GM20431 (cell line): ENCODE measurements at regions not wholly inside any gene's neighbourhood (a gene's known extent, or its start where the extent isn't known, plus 50 kb on each side); places are given as distances from the start of the nearest gene placed in this dataset.
"Not testable (repeated sequence)": the region's sequence is repeated elsewhere in the genome, so short reads cannot be mapped to it uniquely, and the experiment has no call there.

Experiments
- in situ Hi-C: fragments of 300-500 bp; cut with MseI, MboI; formaldehyde crosslinking; loops from one replicate; pipeline ENCODE4 v1.15.0; 2020; ENCODE audit warnings: low sequenced_read_pairs; ENCODE audit not compliant: unreplicated experiment

DNA sequence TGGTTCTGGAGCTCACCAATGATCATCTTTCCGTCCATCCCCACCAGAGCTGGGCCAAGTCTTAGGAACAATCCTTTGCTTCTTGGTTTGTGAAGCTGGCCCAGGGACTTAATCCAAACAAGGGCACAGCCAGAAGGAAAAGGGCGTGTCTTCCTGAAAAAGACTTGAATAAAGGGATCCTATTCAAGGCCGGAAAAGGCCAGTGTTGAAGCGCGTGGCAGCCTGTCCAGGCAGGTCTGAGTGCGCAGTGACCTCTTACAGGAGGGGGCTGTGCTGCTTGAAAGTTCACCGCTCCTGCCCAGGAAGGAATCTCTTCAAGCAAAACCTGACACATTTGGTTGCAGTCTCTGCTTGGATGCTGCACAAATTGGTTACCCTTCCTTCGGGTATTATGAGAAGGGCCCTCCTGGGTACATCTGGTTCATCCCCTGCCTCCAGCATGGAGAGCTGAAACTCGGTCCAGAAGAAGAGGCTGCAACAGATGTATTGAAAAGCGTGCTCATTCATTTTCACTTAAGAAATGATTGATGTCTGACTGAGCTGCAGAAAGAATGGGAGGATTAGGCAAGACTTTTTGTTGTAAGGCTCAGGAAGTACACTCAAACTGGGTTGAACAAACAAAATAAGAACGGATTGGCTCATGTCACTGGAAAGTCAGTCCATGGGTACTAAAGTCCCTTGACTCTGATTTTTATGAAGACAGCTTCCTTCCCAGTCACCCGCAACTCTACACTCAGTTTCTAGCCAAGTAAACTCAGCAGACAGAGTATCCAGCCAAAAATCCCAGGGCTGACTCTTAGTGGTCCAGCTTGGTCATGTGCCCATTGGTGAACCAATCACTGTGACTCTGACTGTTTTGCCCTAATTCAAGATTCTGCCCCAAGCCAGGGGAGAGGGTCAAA, 136.3 kb downstream of the TFAP2C start:
- in situ Hi-C loops: no loop called here

DNA sequence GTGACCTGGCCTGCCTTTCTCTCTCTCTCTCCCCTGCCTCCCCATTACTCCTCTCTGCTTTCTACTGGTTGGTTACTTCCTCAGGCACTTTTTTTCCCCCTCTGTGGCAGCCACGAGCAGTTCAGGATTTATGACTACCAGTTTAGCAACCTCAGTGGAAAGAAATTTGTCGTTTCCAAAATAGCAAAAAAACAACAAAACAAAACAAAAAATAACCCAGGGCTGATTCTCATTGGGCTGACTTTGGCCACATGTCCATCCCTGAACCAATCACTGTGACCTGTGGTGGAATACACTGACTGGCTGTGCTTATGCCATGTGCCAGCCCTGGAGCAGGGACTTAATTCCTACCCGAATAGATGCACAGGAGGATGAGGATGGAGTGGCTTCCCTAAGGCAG, 137.4 kb downstream of the TFAP2C start:
- in situ Hi-C loops: no loop called here

DNA sequence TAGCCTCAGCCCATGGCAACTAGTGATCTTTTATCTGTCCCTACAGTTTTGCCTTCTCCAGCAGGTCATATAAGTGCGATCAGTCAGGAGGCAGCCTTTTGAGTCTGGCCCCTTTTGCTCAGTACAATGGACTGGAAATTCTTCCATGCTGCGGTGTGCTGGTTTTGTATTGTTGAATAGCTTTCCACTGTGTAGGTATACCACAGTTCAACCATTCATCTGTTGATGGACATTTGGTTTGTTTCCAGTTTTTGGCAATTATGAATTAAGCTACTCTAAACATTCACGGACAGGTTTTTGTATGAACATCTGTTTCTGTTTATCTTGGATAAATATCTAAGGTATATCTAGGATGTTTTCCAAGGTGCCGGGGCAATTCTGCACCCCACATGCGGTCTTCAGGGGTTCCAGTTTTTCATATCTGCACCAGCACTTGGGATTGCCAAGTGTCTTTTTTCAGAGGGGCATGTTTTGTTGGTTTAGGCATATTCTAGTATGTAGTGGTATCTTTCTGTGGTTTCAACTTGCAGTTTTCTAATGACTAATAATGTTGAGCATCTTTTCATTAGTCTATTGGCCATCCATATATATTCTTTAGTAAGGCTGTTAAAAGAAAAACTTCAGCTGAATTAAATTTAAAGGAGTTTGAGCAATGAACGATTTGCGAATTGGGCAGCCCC, 141.0 kb downstream of the TFAP2C start:
- in situ Hi-C loops: no loop called here

DNA sequence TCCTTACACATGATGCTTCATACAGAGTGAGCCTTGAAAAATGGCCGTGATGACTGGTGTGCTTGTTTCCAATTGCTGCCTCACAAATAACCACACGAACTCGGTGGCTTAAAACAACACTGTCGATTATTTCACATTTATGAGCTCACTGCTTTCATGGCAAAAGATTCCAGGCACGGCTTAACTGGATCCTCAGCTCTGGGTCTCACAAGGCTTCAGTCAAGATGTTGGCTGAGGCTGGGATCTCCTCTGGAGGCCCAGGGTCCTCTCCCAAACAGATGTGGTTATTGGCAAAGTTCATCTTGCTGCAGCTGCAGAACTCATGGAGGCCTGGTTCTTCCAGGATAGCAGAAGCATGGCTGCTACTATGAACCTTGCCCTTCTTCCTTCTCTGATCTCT, 144.6 kb downstream of the TFAP2C start:
- in situ Hi-C loops: no loop called here

DNA sequence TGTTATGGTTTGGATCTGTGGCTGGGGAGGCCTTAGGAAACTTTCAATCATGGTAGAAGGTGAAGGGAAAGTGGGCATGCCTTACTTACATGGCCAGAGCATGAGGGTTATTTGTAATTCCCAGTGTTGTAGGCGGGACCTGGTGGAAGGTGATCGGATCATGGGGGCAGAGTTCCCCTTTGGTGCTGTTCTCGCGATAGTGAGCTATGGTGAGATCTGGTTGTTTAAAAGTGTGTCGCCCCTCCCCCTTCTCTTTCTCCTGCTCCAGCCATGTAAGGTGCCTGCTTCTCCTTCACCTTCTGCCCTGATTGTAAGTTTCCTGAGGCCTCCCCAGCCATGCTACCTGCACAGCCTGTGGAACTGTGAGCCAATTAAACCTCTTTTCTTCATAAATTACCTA, 145.8 kb downstream of the TFAP2C start:
- in situ Hi-C loops: no loop called here

DNA sequence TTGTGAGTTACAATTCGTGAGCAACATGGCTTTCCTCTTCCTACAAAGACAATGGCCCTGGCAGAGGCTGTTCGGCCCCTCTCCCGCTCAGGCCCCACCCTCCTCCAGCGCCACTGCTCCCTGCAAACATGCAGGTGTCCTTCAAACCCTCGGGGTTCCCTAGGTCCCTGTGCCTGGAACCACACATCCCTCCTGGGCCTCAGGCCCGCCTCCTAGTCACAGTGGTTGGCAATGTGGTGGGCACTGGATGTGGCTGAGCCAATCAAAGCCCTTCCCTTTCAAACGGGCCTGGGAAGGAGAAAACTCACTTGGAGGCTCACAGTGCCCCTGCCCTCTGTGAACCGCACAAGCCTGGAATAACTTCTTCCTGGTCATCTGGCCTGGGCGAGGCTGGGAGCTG, 147.2 kb downstream of the TFAP2C start:
- in situ Hi-C loops: no loop called here

DNA sequence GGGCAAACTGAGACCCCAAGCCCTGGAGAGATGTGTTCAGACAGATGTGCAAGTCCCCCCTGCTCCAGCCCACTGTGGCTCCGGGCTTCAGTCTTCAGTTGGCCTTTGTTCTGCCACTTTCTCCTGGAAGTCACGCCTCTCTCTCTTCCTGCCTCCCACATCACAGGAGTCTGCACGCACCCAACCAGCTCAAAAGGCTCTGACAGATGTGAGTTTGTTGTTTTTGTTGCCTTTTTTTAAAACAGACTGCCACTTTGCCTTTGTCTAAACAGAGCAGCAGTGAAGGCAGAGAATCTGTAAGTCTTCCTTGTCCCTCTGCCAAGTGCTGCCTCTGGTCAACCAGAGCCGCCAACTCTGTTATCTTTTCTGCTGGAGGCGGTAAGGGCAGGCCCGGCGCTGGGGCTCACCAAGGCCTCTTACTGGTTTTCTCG, 149.7 kb downstream of the TFAP2C start:
- in situ Hi-C loops: no loop called here

DNA sequence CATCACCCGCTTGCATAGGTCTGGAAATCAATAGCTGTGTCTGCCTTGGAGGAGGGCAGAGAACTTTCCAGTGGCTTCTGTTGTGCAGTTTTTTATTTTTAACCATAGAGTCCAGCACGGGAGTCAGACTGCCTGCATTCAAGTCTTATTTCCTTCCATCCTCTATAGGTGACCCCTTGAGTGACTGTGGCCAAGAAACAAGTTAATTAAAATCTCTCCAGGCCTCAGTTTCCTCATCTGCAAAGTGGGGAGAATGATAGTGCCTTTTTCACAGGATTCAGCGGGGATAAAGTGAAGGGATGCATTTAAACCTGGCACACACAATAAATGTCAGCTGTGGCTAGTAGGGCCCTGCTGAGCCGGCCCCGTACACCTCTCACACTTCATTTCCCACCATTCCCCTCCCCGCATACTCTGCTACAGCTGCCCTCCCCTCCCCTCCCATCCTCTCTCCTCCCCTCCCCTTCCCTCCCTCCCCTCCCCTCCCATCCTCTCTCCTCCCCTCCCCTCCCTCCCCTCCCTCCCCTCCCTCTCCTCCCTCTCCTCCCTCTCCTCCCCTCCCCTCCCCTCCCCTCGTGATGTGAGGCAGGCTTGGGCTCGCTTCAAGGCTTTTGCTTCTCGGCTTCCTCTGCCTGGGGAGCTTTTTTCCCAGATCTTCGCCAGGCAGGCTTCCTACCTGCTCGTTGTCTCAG, 150.5 kb downstream of the TFAP2C start:
- in situ Hi-C loops: no loop called here

DNA sequence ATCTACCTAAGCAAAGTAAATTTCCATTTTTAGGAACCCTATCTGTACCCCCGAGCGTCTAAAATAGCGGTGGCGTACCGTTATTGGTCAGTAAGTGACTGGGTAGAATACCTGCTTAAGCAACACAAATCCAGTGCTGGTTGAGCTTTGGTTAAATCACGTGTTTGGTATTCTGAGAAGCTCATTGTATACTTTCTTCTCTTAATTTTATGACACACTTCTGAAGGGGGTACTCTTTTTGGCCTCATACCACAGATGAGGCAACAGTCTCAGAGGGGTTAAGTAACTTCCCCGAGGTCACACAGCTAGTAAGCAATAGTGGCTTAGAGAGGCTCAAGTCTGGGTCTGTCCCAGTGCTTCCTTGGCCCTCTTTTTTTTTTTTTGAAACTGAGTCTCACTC, 151.2 kb downstream of the TFAP2C start:
- in situ Hi-C loops: no loop called here

DNA sequence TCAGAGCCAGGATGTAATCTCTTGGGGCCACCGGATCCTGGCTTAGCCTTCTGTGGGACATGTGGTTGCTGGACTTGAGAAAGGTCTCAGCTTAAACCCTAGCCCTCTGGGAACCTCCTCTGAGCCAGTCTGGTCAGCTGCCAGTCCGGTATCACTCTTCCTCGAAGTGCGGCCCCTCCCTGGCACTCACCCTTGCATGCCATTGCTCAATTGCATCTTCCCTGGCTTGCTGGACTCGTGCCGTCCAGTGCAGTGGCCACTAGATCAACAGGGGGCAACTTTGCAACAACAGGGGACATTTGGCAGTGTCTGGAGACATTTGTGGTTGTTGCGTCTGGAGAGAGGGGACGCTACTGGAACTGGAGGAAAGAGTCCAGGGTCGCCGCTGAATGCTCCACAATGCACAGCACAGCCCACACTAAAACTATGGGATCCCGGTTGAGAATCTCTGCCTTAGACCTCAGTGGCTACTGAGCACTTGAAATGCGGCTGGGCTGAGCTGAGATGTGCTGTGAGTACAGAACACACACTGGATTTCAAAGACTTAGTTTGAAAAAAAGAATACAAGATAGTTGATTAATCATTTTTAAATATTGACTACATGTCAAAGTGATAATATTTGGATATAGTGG, 152.1 kb downstream of the TFAP2C start:
- in situ Hi-C loops: no loop called here

DNA sequence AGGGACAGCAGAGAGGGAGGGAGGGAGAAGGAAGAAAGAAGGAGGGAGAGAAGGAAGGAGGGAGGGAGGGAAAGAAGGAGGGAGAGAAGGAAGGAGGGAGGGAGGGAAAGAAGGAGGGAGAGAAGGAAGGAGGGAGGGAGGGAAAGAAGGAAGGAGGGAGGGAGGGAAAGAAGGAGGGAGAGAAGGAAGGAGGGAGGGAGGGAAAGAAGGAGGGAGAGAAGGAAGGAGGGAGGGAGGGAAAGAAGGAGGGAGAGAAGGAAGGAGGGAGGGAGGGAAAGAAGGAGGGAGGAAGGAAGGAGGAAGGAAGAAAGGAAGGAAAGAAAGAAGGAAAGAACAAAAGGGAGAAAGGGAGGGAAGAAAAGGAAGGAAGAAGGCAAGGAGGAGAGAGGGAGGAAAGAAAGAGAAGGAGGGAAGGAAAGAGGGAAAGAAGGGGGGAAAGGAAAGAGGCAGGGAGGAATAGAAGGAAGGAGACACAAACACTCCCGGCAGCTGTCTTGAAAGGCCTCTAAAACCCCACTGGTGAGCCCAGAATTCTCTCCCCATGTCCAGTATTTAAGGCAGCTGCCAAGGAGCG, 153.0 kb downstream of the TFAP2C start:
- in situ Hi-C loops: not testable (repeated sequence)

DNA sequence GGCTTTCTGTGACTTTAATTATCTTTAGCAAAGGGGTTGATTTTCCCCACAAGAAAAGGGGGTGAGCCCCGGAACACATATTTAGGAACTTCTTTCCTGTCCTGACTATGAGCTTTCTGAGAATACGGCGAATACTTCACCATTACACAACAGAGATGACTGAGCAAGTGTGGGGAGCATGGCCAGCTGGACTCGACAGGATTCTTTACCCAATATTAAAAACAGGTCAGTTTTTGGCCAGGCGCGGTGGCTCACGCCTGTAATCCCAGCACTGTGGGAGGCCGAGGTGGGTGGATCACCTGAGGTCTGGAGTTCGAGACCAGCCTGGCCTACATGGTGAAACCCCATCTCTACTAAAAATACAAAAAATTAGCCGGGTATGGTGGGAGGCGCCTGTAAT, 153.7 kb downstream of the TFAP2C start:
- in situ Hi-C loops: not testable (repeated sequence)

DNA sequence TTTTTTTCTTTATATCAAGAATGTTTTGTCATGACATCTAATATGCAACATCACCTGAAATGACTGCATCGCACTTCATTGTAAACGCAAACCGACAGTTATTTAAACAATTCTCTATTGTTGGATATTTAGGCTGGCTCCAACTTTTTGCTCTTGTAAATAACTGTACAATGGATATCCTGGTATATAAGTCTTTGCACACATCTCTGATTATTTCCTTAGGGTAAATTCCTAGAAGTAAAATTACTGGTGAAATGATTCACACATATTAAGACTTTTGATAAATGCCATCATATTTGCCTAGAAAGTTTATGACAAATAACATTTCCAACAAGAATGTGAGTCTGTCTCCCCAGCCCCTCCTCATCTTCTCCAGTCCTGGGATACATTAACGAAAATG, 154.7 kb downstream of the TFAP2C start:
- in situ Hi-C loops: no loop called here

DNA sequence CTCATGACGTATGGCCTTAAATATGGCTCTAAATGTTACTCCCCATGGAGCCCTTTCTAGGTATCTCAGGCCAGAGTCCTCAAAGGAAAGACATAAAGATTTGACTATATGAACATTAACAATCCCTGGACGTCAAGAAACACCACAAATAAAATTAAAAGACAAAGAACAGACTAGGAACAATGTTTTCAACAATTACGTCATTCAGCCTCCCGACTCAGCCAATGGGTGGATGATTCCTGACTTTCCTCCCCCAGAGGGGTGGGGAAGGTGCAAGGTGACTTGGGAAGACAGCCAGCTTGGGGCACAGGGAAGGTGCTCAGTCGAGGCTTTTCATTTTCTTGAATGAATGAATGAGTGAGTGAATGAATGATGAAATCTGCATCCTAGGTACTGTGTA, 157.4 kb downstream of the TFAP2C start:
- in situ Hi-C loops: no loop called here

DNA sequence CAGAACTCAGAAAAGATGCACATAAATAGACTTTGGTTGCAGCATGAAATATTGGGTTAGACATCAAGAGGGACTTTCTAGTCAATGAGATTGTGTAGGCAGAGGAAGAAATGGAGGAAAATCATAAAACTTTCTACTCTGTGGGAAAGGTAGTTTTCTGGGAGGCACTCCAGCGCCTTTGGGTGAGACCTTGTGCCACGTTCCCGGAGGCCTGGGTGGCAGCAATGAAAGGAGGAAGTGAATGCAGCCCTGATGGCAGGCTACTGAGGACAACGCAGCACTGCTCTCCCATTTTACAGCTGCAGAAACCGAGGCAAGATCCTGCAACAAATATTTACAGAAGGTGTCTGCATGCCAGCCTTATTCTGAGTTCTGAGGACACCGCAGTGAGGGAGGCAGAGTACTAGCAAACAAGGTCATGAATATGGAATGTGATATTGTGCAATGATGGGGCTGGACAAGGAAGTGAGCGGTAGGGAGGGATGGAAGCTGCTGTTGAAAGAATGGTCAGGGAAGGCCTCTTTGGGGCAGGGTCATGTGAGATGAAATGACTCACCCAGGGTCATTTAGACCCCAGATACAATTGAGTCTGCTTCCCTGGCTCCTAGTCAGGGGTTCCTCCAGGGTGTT, 159.1 kb downstream of the TFAP2C start:
- in situ Hi-C loops: no loop called here

DNA sequence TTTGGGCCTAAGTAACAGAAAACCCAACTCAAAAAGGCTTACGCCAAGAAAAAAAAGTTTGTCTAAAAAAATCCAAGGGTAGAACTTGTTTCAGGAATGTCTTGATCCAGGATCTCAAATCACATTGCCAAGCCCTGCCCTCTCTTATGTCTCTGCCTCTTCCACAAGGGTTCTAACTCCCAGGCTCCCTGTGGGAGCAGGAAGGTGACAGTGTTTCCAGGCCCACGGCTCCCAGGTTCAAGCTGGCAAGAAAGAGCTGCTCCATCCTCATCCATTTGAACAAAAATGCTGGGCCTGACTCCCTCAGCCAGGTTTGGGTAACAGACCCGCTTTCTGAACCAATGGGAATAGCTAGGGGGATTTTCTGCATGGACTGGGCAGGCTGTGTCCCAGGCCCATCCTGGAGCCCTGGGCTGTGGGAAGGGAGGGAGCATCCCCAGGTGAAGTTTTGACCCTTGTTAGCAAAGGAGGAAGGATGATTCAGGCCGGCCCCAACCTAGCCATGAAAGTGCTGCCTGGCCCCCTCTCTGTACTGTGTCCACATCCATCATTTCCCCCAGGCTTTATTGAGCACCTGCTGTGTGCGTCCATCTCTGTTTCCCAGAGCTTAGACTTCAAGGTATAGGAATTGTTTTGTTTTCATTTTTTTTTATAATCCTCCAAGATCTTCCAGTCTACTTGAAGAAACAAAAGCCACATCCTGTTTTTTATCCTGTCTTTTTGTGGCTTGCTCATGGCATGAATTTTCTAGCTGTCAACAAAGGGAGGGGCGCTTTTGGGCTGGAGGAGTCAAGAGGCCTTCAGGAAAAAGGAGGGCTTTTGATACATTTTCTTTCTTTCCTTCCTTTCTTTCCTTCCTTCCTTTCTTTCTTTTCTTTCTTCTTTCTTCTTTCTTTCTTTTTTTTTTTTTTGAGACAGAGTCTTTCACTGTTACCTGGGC, 159.8 kb downstream of the TFAP2C start:
- in situ Hi-C loops: no loop called here

DNA sequence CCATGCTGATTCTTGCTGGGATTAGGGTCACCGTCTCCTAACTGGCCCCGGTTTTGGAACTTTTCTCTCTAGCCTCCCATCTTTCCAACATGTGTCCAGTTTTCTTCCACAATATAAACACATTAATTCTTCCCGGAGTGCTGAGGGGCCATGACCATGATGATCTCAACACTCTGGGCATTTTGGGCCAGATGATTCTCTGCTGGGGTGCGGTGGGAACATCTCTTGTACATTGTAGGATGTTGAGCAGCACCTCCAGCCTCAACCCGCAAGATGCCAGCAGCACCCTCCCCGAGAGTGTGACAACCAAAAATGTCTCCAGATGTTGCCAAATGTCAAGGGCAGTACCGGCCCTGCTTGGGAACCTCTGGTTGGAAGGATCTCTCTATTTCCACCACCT, 164.8 kb downstream of the TFAP2C start:
- in situ Hi-C loops: no loop called here

DNA sequence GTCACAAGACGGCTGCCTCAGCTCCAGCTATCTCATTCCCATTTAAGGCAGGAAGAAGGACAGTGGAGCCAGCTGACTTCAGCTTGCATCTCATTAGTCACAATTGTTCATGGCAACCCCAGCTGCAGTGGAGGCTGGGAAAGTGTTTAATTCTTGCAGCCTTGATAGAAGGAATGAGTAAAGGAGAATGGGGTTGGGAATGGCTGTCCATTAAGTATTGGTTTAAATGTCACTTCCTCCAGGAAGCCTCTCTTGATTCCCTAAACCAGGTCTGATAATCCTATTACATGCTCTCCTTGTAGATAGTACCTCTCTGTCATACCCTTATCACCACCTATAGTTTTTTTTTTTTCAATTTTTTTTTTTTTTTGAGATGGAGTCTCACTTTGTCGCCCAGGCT, 166.4 kb downstream of the TFAP2C start:
- in situ Hi-C loops: no loop called here

DNA sequence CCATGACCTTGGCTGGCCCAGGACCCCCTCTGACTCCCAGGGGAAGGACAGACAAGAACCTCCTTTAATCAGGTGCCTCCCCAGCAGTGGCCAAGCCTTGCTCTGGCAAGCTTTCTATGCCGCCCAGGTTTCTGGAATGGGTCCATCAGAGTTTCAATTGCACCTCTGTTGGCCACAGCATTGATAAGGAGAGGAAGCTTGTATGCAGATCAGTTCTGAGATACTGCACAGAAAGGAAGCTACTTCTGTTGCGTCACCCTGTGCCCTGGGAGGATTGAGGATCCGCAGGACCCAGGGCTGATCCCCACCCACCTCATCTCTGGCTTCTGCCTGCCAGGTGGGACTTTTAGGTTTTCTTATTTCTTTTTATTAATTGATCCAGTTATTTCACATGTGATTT, 167.2 kb downstream of the TFAP2C start:
- in situ Hi-C loops: no loop called here
